ENCODE measurements at regions not wholly inside any gene's neighbourhood (a gene's known extent, or its start where the extent isn't known, plus 50 kb on each side); places are given as distances from the start of the nearest gene placed in this dataset.

GRCh38 chr9:21605489-21605931, 123.4 kb upstream of the IFNE start:
- TF ChIP-seq CTCF (conservative IDR thresholded peaks at IDR 0.05; ENCODE audit: low read length) (no peak), EZH2phosphoT487 (IDR thresholded peaks at IDR 0.05; ENCODE audit: borderline replicate concordance, low read depth, low read length) (no peak)
